H9 (cell line): ENCODE measurements at regions not wholly inside any gene's neighbourhood (a gene's known extent, or its start where the extent isn't known, plus 50 kb on each side); places are given as distances from the start of the nearest gene placed in this dataset.

Experiments used
- DNase-seq: peaks from one replicate; pipeline ENCODE4 v3.0.0-alpha.2; 2017
- H2AFZ ChIP-seq: one replicate; pipeline ENCODE4 v1.6.1; 2013; ENCODE audit warnings: mild to moderate bottlenecking, low read length, control low read depth, moderate library complexity
- H2AK5ac ChIP-seq: 2 replicates; pipeline ENCODE4 v1.6.1; 2013; ENCODE audit warnings: low read length, control low read depth, mixed read lengths; ENCODE audit not compliant: insufficient read length
- H2BK120ac ChIP-seq: one replicate; pipeline ENCODE4 v1.6.1; 2013; ENCODE audit warnings: low read depth, mild to moderate bottlenecking, low read length, control low read depth, inconsistent platforms; ENCODE audit not compliant: poor library complexity, severe bottlenecking
- H2BK12ac ChIP-seq: 2 replicates; pipeline ENCODE4 v1.6.1; 2013; ENCODE audit warnings: low read length, control low read depth, mixed read lengths, low read depth; ENCODE audit not compliant: insufficient read length
- H2BK15ac ChIP-seq: 2 replicates; pipeline ENCODE4 v1.6.1; 2013; ENCODE audit warnings: low read depth, low read length, control low read depth
- H2BK20ac ChIP-seq: one replicate; pipeline ENCODE4 v1.6.1; 2013; ENCODE audit warnings: low read depth, mild to moderate bottlenecking, low read length, control low read depth, inconsistent platforms; ENCODE audit not compliant: poor library complexity, severe bottlenecking
- H2BK5ac ChIP-seq: 2 replicates; pipeline ENCODE4 v1.6.1; 2013; ENCODE audit warnings: low read length, control low read depth, mixed read lengths; ENCODE audit not compliant: insufficient read length
- H3K14ac ChIP-seq: 2 replicates; pipeline ENCODE4 v1.6.1; 2013; ENCODE audit warnings: low read length, control low read depth; ENCODE audit not compliant: insufficient read depth
- H3K18ac ChIP-seq: 2 replicates; pipeline ENCODE4 v1.6.1; 2013; ENCODE audit warnings: low read depth, mild to moderate bottlenecking, mixed read lengths, low read length, control low read depth; ENCODE audit not compliant: insufficient read length
- H3K23ac ChIP-seq: 2 replicates; pipeline ENCODE4 v1.6.1; 2013; ENCODE audit warnings: low read length, control low read depth, mixed read lengths, low read depth; ENCODE audit not compliant: insufficient read length
- H3K23me2 ChIP-seq: 2 replicates; pipeline ENCODE4 v1.6.1; 2013; ENCODE audit warnings: low read depth, mild to moderate bottlenecking, mixed read lengths, low read length, control low read depth; ENCODE audit not compliant: insufficient read length, poor library complexity, severe bottlenecking
- H3K27ac ChIP-seq: 2 replicates; pipeline ENCODE4 v1.5.1; 2013; ENCODE audit warnings: low read length, control low read depth, mixed read lengths, low read depth; ENCODE audit not compliant: insufficient read length
- H3K27me3 ChIP-seq: 2 replicates; pipeline ENCODE4 v1.6.1; 2013; ENCODE audit warnings: low read length, control low read depth, inconsistent platforms; ENCODE audit not compliant: insufficient read depth
- H3K4ac ChIP-seq: 2 replicates; pipeline ENCODE4 v1.6.1; 2013; ENCODE audit warnings: low read depth, mild to moderate bottlenecking, control low read depth, inconsistent platforms, low read length, moderate library complexity
- H3K4me1 ChIP-seq: 2 replicates; pipeline ENCODE4 v1.6.1; 2013; ENCODE audit warnings: low read length, control low read depth, inconsistent platforms; ENCODE audit not compliant: insufficient read depth
- H3K4me2 ChIP-seq: 2 replicates; pipeline ENCODE4 v1.6.1; 2013; ENCODE audit warnings: low read length, control low read depth, mixed read lengths; ENCODE audit not compliant: insufficient read length, insufficient read depth
- H3K56ac ChIP-seq: 2 replicates; pipeline ENCODE4 v1.6.1; 2013; ENCODE audit warnings: low read depth, mild to moderate bottlenecking, mixed read lengths, low read length, control low read depth; ENCODE audit not compliant: insufficient read length
- H3K79me1 ChIP-seq: 2 replicates; pipeline ENCODE4 v1.6.1; 2013; ENCODE audit warnings: low read depth, mild to moderate bottlenecking, moderate library complexity, low read length, control low read depth, inconsistent platforms; ENCODE audit not compliant: insufficient read depth, poor library complexity, severe bottlenecking
- H3K79me2 ChIP-seq: 2 replicates; pipeline ENCODE4 v1.6.1; 2013; ENCODE audit warnings: low read length, control low read depth, inconsistent platforms; ENCODE audit not compliant: insufficient read depth
- H3K9ac ChIP-seq: 2 replicates; pipeline ENCODE4 v1.6.1; 2013; ENCODE audit warnings: low read length, control low read depth, mixed read lengths; ENCODE audit not compliant: insufficient read length; ENCODE audit errors: extremely low read depth
- H3K9me3 ChIP-seq: one replicate; pipeline ENCODE4 v1.6.1; 2013; ENCODE audit warnings: low read depth, low read length, inconsistent platforms; ENCODE audit not compliant: control insufficient read depth
- H3T11ph ChIP-seq: one replicate; pipeline ENCODE4 v1.6.1; 2013; ENCODE audit warnings: mild to moderate bottlenecking, low read length, control low read depth, inconsistent platforms
- H4K20me1 ChIP-seq: one replicate; pipeline ENCODE4 v1.6.1; 2013; ENCODE audit not compliant: control insufficient read depth, insufficient read length, insufficient read depth
- H4K5ac ChIP-seq: 2 replicates; pipeline ENCODE4 v1.6.1; 2013; ENCODE audit warnings: low read depth, mild to moderate bottlenecking, mixed read lengths, low read length, control low read depth; ENCODE audit not compliant: insufficient read length
- H4K8ac ChIP-seq: replicated peaks from 2 replicates; pipeline ENCODE4 v1.6.1; 2013; ENCODE audit warnings: low read length, control low read depth, mixed read lengths, low read depth; ENCODE audit not compliant: insufficient read length
- H4K91ac ChIP-seq: 2 replicates; pipeline ENCODE4 v1.6.1; 2013; ENCODE audit warnings: low read depth, mild to moderate bottlenecking, moderate library complexity, mixed read lengths, low read length, control low read depth; ENCODE audit not compliant: insufficient read length
- H3K27ac Mint-ChIP-seq, 3 experiments: 2 replicates in 2 of 3; 3 replicates in 1 of 3; pipeline ENCODE4 v1.8.0; 2020 to 2021; ENCODE audit warnings: mixed read lengths in 3 of 3, mild to moderate bottlenecking in 1 of 3, moderate library complexity in 1 of 3
- H3K27me3 Mint-ChIP-seq: 2 replicates; pipeline ENCODE4 v1.8.0; 2021; ENCODE audit warnings: low read depth, mild to moderate bottlenecking, moderate library complexity, mixed read lengths
- H3K36me3 Mint-ChIP-seq, 3 experiments: 2 replicates in 2 of 3; 3 replicates in 1 of 3; pipeline ENCODE4 v1.8.0; 2020 to 2021; ENCODE audit warnings: low read depth in 3 of 3, mixed read lengths in 3 of 3; ENCODE audit not compliant: insufficient read depth in 1 of 3
- H3K4me1 Mint-ChIP-seq, 2 experiments: 2 replicates each; pipeline ENCODE4 v1.8.0; 2020; ENCODE audit warnings: mixed read lengths in 2 of 2
- H3K4me3 Mint-ChIP-seq, 2 experiments: 2 replicates in 1 of 2; 3 replicates in 1 of 2; pipeline ENCODE4 v1.8.0; 2020 to 2021; ENCODE audit warnings: mild to moderate bottlenecking in 2 of 2, mixed read lengths in 2 of 2, moderate library complexity in 1 of 2
- H3K9me3 Mint-ChIP-seq, 2 experiments: 2 replicates in 1 of 2; 3 replicates in 1 of 2; pipeline ENCODE4 v1.8.0; 2020; ENCODE audit warnings: mild to moderate bottlenecking in 2 of 2, mixed read lengths in 2 of 2, moderate library complexity in 1 of 2
- TF ChIP-seq, protein P1 (sequence below): fragments of 200-600 bp; sonication (generic); conservative IDR thresholded peaks from 3 replicates; pipeline ENCODE4 v1.8.0; 2021; ENCODE audit warnings: antibody characterized with exemption, mild to moderate bottlenecking

DNA sequence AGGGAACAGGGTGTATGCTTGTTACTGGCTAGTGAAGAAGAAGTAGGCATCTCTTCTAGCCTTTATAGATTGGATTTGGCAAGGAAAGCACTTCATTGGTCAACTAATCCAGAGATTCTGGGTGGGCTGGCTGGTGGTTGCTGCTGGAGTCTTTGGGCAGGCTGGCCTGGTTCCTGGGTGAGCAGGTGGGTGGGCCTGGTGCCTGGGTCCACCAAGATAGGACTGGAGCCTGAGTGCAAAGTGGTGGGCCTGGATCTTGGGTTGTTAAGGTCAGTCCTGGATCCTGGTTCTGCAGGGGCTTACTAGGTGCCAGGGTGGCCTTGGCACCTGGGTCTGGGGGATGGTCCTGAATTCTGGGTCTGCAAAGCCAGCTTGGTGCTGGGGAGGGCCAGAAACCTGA, 482.4 kb upstream of the GHITM start:
- Histone ChIP-seq H4K5ac (no peak overlapping the region), H2AK5ac (no peak overlapping the region), H3K79me1 (no peaks in the 10 kb centered on the region), H2BK5ac (no peak overlapping the region), H4K20me1 (no peaks in the 10 kb centered on the region), H3K9ac (no peak overlapping the region), H2BK12ac (no peak overlapping the region), H2BK15ac (no peak overlapping the region), H3K23me2 (no peaks in the 10 kb centered on the region), H3K27me3 (no peaks in the 10 kb centered on the region), H3K18ac (no peak overlapping the region), H3K4me2 (no peak overlapping the region), H3K4ac (no peak overlapping the region), H3T11ph (no peak overlapping the region), H2BK120ac (no peak overlapping the region), H3K4me1 (no peaks in the 10 kb centered on the region), H3K56ac (no peak overlapping the region), H3K9me3 (no peaks in the 10 kb centered on the region), H4K91ac (no peak overlapping the region), H4K8ac (no peak overlapping the region), H3K23ac (no peak overlapping the region), H3K14ac (no peak overlapping the region), H2BK20ac (no peak overlapping the region), H3K27ac (no peak overlapping the region), H3K79me2 (no peaks in the 10 kb centered on the region), H2AFZ (no peak overlapping the region)
- H3K4me1 Mint-ChIP-seq: no peaks in the 10 kb centered on the region; a peak in 1 of 4 replicates
- H3K27me3 Mint-ChIP-seq: no peaks in the 10 kb centered on the region
- TF ChIP-seq, protein P1, sequence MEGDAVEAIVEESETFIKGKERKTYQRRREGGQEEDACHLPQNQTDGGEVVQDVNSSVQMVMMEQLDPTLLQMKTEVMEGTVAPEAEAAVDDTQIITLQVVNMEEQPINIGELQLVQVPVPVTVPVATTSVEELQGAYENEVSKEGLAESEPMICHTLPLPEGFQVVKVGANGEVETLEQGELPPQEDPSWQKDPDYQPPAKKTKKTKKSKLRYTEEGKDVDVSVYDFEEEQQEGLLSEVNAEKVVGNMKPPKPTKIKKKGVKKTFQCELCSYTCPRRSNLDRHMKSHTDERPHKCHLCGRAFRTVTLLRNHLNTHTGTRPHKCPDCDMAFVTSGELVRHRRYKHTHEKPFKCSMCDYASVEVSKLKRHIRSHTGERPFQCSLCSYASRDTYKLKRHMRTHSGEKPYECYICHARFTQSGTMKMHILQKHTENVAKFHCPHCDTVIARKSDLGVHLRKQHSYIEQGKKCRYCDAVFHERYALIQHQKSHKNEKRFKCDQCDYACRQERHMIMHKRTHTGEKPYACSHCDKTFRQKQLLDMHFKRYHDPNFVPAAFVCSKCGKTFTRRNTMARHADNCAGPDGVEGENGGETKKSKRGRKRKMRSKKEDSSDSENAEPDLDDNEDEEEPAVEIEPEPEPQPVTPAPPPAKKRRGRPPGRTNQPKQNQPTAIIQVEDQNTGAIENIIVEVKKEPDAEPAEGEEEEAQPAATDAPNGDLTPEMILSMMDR: no peak
- no peak overlapping the region for H3K4me3 Mint-ChIP-seq
- DNase-seq: no peak
- H3K36me3 Mint-ChIP-seq: no peaks in the 10 kb centered on the region
- H3K27ac Mint-ChIP-seq: 0 out of 7 replicates have a peak overlapping the region, but pooled peaks of 1 of the 3 experiments have one; percentile 40
- H3K9me3 Mint-ChIP-seq: peaks cover 0 to 3% of the 10 kb centered on the region in 2 experiments; a peak in 1 of 5 replicates
